OCI-LY7 (cell line): ENCODE measurements at regions not wholly inside any gene's neighbourhood (a gene's known extent, or its start where the extent isn't known, plus 50 kb on each side); places are given as distances from the start of the nearest gene placed in this dataset.
A peak's percentile ranks its signal among the peaks of the same experiment; 100 is the strongest.

Source experiments
- EZH2phosphoT487 ChIP-seq: fragments of 200-600 bp; sonication (generic); IDR thresholded peaks from 2 replicates; pipeline ENCODE4 v1.6.1; 2018; ENCODE audit warnings: low read depth, borderline replicate concordance, mild to moderate bottlenecking, mixed run types, antibody characterized with exemption, low read length, moderate library complexity, mixed read lengths
- TF ChIP-seq, protein P1 (sequence below): fragments of 200-600 bp; sonication (generic); conservative IDR thresholded peaks from 2 replicates; pipeline ENCODE4 v1.5.1; 2014; ENCODE audit warnings: mild to moderate bottlenecking, antibody characterized with exemption, low read length, moderate library complexity, mixed read lengths

DNA sequence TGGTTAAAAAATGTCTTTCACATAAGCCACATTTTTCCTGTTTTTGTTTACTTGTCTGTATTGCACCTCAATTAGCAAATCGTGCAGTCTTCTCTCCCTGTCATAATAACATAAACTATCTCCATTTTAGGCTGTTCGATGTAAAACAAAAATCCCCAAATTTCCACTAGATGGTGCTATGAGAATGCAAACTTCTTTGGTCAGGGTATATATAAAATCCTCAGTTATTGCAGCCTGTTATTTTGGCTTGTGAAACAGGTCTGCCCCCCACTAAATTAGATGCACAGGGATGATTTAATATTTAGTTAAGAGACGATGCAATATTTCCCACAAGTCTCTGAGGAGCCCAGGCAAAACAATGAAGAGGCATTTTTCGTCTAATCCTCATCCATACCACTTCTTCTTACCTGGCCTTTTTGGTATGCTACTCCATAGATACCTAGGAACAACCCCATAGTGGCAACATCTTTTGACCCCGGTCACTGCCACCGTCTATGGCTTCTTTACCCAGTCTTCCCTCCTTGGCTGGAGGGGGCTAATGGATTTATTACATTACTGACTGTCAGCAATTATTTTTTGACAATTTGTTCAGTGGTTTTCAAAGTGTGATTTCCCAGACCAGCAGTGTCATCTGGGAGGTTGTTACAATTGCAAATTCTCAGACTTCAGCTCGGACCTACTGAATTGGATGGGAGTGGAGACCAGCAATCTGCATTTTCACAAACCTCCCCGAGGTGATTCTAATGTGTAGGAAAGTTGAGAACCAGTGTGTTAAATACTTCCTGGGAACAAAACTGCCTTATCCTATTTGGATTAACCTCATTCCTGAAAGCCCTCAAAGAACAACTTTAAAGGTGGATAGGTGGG lies 117.4 kb upstream of the CWC22 start:
- TF ChIP-seq, protein P1, sequence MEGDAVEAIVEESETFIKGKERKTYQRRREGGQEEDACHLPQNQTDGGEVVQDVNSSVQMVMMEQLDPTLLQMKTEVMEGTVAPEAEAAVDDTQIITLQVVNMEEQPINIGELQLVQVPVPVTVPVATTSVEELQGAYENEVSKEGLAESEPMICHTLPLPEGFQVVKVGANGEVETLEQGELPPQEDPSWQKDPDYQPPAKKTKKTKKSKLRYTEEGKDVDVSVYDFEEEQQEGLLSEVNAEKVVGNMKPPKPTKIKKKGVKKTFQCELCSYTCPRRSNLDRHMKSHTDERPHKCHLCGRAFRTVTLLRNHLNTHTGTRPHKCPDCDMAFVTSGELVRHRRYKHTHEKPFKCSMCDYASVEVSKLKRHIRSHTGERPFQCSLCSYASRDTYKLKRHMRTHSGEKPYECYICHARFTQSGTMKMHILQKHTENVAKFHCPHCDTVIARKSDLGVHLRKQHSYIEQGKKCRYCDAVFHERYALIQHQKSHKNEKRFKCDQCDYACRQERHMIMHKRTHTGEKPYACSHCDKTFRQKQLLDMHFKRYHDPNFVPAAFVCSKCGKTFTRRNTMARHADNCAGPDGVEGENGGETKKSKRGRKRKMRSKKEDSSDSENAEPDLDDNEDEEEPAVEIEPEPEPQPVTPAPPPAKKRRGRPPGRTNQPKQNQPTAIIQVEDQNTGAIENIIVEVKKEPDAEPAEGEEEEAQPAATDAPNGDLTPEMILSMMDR: peak; percentile 91
- no peak for TF ChIP-seq EZH2phosphoT487
